Effector memory CD4-positive, alpha-beta T cell (primary cell): ENCODE measurements at regions not wholly inside any gene's neighbourhood (a gene's known extent, or its start where the extent isn't known, plus 50 kb on each side); places are given as distances from the start of the nearest gene placed in this dataset.

Experiments used
- DNase-seq, 3 donors: peaks; one replicate each; pipeline ENCODE4 v3.0.0-alpha.2; 2020
- H3K27ac ChIP-seq: 2 replicates; pipeline ENCODE4 v1.7.0; 2013; ENCODE audit warnings: mild to moderate bottlenecking, low read length, moderate library complexity; ENCODE audit not compliant: insufficient read depth, poor library complexity, severe bottlenecking
- H3K27me3 ChIP-seq: replicated peaks from 2 replicates; pipeline ENCODE4 v1.7.0; 2013; ENCODE audit warnings: mild to moderate bottlenecking, low read length; ENCODE audit not compliant: insufficient read depth, control insufficient read depth, poor library complexity, severe bottlenecking
- H3K36me3 ChIP-seq: 2 replicates; pipeline ENCODE4 v1.7.0; 2013; ENCODE audit warnings: mild to moderate bottlenecking, low read length, moderate library complexity; ENCODE audit not compliant: control insufficient read depth, insufficient read depth
- H3K4me1 ChIP-seq: 2 replicates; pipeline ENCODE4 v1.7.0; 2013; ENCODE audit warnings: low read length, mild to moderate bottlenecking; ENCODE audit not compliant: control insufficient read depth, insufficient read depth, poor library complexity, severe bottlenecking
- H3K4me3 ChIP-seq: 2 replicates; pipeline ENCODE4 v1.7.0; 2013; ENCODE audit warnings: low read length, low read depth, mild to moderate bottlenecking; ENCODE audit not compliant: insufficient read depth, poor library complexity, severe bottlenecking
- H3K9me3 ChIP-seq: 2 replicates; pipeline ENCODE4 v1.7.0; 2013; ENCODE audit warnings: mild to moderate bottlenecking, low read length, moderate library complexity; ENCODE audit not compliant: control insufficient read depth

DNA sequence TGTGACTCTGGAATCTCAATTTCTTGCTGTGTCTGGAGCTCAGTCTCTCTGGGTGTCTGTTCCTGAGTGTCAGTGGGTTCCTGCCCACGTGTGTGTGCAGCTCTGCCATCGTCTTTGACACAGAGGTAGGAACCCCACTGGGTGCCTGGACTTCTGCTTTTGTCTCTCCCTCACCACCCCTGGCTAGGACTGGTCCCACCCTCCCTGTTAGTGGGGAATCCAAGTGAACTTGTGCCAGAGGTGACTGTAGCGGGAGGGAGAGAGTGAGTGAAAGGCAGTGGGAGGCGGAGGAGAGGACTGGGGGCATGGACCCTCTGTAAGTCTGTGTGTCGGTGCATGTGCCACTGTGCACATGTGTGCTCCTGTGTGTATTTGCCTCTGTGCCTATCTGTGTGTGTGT, 299.9 kb upstream of the ZMIZ1 start:
- no peaks in the 10 kb centered on the region for H3K27me3 ChIP-seq
- H3K9me3 ChIP-seq, result no peaks in the 10 kb centered on the region
- no peak for DNase-seq
- H3K4me3 ChIP-seq, result no peak overlapping the region
- H3K4me1 ChIP-seq, result no peaks in the 10 kb centered on the region
- H3K27ac ChIP-seq, result no peak overlapping the region
- H3K36me3 ChIP-seq, result no peaks in the 10 kb centered on the region

- Histone ChIP-seq H3K27ac (no peak overlapping the region), H3K9me3 (no peaks in the 10 kb centered on the region), H3K4me3 (no peak overlapping the region), H3K27me3 (no peaks in the 10 kb centered on the region), H3K4me1 (no peaks in the 10 kb centered on the region), H3K36me3 (no peaks in the 10 kb centered on the region)
- DNase-seq, result no peak
Measured at GRCh38 chr10:78769526-78769925, 299.2 kb upstream of the ZMIZ1 start.

GRCh38 chr10:78770167-78771090, 298.3 kb upstream of the ZMIZ1 start:
- H3K27me3 ChIP-seq, result no peaks in the 10 kb centered on the region
- DNase-seq, result no peak
- H3K4me1 ChIP-seq, result no peaks in the 10 kb centered on the region
- H3K36me3 ChIP-seq, result no peaks in the 10 kb centered on the region
- no peaks in the 10 kb centered on the region for H3K9me3 ChIP-seq
- H3K4me3 ChIP-seq, result no peak overlapping the region
- no peak overlapping the region for H3K27ac ChIP-seq

DNA sequence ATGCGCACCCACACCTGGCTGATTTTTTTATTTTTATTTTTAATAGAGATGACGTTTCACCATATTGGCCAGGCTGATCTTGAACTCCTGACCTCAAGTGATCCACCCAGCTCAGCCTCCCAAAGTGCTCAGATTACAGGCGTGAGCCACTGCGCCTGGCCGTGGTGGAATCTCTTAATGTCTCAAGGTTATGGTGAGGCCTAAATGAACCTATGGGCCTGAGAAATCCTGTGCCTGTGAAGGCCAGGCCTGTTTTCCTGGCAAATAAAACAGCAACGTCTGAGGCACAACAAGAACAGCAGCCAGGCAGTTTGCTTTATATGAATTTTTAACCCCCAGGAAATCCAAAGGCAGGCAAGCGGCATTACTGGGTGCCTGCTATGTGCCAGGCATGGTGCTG, 297.5 kb upstream of the ZMIZ1 start:
- no peaks in the 10 kb centered on the region for H3K27me3 ChIP-seq

GRCh38 chr10:78771808-78772455, 296.8 kb upstream of the ZMIZ1 start:
- DNase-seq, result no peak
- no peak overlapping the region for H3K4me3 ChIP-seq
- no peaks in the 10 kb centered on the region for H3K4me1 ChIP-seq
- H3K9me3 ChIP-seq, result no peaks in the 10 kb centered on the region
- no peak overlapping the region for H3K27ac ChIP-seq
- H3K27me3 ChIP-seq, result no peaks in the 10 kb centered on the region
- H3K36me3 ChIP-seq, result no peaks in the 10 kb centered on the region

More for the DNA sequence above, 297.5 kb upstream of the ZMIZ1 start:
- Histone ChIP-seq H3K36me3 (no peaks in the 10 kb centered on the region), H3K4me3 (no peak overlapping the region), H3K4me1 (no peaks in the 10 kb centered on the region), H3K27ac (no peak overlapping the region), H3K9me3 (no peaks in the 10 kb centered on the region)
- DNase-seq, result no peak

DNA sequence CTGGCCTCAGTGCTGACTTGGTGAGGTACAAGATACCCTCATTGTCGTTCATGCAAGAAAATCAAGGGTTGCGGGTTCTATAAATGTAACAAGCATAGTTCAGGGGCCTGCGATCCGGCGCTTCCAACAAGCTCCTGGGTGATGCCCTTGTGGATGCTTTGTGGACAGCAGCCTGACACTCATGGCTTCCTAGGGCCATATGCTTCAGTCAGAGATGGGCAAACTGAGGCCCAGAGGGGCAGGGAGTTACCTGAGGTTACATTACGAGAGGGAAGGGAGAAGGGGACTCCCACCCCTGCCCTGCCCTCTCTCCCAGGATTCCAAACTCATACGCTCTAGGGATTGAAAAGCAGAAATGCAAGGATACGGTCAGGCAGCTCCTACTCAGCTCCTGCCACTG, 296.3 kb upstream of the ZMIZ1 start:
- DNase-seq, result no peak
- no peaks in the 10 kb centered on the region for H3K27me3 ChIP-seq

GRCh38 chr10:78772986-78773530, 295.7 kb upstream of the ZMIZ1 start:
- no peaks in the 10 kb centered on the region for H3K27me3 ChIP-seq
- no peak for DNase-seq
- H3K4me1 ChIP-seq, result no peaks in the 10 kb centered on the region
- H3K36me3 ChIP-seq, result no peaks in the 10 kb centered on the region
- no peak overlapping the region for H3K27ac ChIP-seq
- no peaks in the 10 kb centered on the region for H3K9me3 ChIP-seq
- H3K4me3 ChIP-seq, result no peak overlapping the region

More for the DNA sequence above, 296.3 kb upstream of the ZMIZ1 start:
- H3K27ac ChIP-seq, result no peak overlapping the region
- no peaks in the 10 kb centered on the region for H3K9me3 ChIP-seq
- H3K4me3 ChIP-seq, result no peak overlapping the region
- no peaks in the 10 kb centered on the region for H3K36me3 ChIP-seq
- H3K4me1 ChIP-seq, result no peaks in the 10 kb centered on the region

DNA sequence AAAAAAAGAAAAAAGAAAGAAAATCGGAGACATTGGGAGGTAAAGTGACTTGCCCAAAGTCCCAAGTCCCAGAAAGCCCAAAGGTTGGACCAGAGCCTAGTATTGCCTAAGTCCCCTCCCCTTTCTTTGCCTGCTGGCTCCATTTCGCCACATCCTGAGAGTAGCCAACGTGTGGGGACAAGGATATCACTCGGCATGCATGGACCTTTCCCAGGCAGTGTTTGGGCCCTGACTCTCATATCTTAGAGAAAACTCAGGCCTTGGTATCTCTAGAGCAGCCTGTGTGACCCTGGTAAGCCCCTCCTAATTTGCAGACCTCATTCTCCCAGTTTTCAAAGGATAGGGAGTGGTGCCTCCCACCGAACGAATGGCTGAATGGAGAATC, 294.2 kb upstream of the ZMIZ1 start:
- no peaks in the 10 kb centered on the region for H3K9me3 ChIP-seq
- no peak for DNase-seq
- H3K27ac ChIP-seq, result no peak overlapping the region
- H3K4me3 ChIP-seq, result no peak overlapping the region
- H3K4me1 ChIP-seq, result no peaks in the 10 kb centered on the region
- H3K27me3 ChIP-seq, result no peaks in the 10 kb centered on the region
- H3K36me3 ChIP-seq, result no peaks in the 10 kb centered on the region

- no peak overlapping the region for H3K4me3 ChIP-seq
- H3K27me3 ChIP-seq, result no peaks in the 10 kb centered on the region
Measured at GRCh38 chr10:78774999-78775711, 293.6 kb upstream of the ZMIZ1 start.

More at GRCh38 chr10:78774999-78775711, 293.6 kb upstream of the ZMIZ1 start:
- Histone ChIP-seq H3K4me1 (no peaks in the 10 kb centered on the region), H3K36me3 (no peaks in the 10 kb centered on the region), H3K9me3 (no peaks in the 10 kb centered on the region), H3K27ac (no peak overlapping the region)
- no peak for DNase-seq
